Epidermal melanocyte (primary cell): ENCODE measurements at regions not wholly inside any gene's neighbourhood (a gene's known extent, or its start where the extent isn't known, plus 50 kb on each side); places are given as distances from the start of the nearest gene placed in this dataset.

ENCODE experiments used
- DNase-seq: peaks from one replicate; pipeline ENCODE4 v3.0.0; 2011; ENCODE audit warnings: low spot score; ENCODE audit not compliant: insufficient read length

DNA sequence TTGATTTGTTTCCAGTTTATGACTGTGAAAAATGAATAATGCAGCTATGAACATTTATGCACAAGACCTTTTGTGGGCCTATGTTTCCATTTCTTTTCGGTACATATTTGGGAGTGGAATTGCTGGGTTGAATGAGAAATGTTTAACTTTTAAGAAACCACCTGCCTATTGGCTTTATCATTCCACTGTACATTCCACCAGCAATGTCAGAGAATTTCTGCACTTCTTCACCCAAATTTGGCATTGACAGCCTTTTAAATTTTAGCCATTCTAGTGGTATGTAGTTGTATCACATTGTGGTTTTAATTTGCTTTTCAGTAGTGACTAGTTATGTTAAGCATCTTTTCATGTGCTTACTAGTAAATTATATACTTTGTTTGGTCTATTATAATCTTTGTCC is 317.0 kb upstream of the TMTC1 start:
- DNase-seq, result no peak

DNA sequence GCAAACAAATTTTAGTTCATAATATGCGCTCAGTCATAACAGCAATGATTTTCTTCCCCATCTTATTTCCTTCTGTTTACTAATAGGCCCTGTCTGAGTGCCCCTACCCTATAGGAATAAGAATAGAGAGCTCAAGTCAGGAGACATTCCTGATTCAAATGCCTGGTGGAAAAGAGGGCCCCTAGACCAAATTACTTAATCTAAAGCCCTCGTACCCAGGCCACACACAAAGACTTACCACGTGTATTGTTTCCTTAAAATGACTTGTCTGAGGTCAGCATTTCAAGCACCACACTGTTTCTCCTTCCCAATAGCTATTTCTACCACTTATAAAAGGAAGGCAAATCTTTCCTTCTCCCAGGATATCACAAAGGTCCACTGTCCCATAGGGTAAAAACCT is 314.9 kb upstream of the TMTC1 start:
- no peak for DNase-seq

DNA sequence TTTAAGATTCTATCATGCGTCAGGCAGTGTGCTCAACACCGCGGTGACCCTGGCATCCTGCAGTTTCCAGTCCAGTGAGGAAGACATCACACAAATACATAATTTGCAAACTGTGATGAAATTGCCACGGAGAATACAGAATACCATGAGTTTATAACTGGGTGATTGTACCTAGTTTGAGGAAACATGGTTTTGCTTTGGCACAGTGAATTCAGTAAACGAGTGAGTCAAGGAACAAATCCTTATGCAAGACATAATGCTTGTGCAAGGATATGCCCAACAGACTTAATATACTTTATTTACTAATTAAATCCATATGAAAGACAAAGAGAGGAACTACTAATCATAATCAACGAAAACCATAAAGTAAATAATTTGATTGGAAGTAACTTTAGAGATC is 311.8 kb upstream of the TMTC1 start:
- DNase-seq, result no peak

DNA sequence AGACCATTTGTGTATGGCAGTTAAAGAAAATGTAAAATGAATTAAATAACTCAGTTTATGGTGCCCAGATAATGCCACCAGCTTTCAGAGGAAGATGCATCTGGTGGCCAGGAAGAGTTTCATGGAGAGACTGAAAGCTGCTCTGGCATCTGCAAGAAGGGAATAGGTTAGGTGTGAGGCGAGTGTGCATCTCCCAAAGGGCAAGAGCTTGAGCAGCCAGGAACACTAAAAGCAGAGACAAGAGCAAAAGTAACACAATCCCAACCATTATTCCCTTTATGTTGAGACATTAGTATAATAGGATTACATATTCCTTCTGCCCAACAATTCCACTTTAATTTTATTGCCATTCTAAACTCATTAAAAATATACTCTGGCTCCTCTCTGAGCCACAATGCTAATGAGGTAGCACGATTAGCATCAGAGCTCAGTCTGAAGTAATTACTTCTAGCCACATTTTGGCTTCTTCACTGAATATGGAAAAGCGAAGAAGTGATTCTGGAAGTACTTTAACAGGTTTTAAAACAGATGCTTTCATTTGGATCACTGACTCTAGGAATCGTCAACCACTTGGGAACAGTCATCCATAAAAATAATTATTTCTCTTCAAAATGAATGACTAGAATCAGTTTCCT is 309.4 kb upstream of the TMTC1 start:
- DNase-seq, result no peak

DNA sequence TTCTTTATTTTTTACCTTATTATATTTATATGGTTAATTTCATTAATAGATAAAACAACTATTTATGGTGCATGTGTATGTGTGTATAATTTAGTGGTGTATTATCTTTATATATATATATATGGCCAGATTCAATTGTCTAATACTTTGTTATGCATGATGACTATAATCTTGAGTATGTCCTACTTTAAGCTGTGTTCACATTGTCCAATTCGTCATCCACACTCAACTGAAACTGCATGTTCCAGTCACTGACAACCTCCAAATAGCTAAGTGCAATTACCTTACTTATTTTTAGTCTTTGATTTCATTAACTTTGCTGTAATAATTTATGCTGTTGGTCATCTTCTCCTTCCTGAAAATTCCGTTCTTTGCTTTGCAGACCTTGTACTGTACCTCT is 306.5 kb upstream of the TMTC1 start:
- no peak for DNase-seq

DNA sequence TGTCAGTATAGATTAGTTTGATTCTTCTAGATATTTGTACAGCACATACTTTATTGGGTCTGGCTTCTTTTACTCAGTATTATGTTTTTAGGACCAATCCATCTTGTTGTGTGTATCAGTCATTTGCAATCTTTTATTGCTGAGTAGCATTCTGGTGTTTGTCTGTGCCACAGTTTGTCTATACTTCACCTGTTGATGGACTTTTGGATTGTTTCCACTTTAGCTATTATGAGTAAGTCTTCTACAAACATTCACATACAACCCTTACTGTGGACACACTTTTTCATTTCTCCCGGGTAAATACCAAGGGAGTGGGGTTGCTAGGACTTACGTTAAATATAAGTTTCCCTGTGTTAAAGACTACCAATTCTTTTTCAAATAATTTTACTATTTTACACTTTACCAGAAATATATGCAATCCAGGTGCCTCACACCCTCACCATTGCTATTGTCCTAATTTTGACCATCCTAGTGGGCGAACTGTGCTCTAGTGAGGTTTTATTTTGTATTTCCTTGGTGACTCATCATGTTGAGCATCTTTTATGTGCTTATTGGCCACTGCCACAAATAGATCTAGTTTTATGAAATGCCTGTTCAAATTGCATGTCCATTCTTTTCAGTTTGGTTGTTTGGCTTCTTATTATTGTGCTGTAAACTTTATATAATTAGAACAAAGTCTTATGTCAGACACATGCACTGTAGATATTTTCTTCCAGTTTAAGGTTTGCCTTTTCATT is 304.7 kb upstream of the TMTC1 start:
- DNase-seq, result no peak

DNA sequence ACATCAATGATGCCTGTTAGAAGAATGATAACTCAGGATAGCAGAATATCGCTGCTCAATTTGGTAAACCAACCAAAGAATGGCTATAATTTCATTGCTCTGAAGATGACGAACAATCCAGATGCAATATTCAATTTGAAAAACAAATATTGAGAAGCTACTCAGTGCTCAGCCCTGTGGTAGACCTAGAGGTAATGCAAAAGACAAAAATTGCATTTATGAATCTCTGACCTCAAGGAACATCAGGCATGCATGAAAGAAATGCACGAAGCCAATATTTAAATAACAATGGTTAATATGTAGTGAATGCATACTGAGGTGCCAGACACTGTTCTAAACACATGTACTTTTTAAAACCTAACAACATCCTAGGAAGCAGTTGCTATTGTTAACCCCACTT is 298.6 kb upstream of the TMTC1 start:
- DNase-seq, result no peak

DNA sequence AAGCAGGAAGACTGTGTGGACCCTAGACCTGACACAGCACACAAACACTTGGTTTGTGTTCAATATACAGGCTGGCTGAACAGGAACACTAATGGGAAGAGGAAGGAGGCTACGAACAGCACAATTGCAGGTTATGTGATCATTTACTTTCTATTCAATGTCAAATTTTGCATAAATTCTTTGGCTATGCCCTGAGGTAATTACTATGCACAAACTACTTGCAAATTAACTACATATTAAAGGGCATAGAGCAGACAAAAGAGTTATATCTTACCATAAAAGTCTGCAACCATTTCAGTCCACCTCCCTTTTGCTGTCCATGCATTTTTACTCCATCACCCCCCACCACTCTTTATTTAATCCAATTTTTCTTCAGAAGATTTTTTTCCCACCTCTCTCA is 291.2 kb upstream of the TMTC1 start:
- DNase-seq, result no peak

DNA sequence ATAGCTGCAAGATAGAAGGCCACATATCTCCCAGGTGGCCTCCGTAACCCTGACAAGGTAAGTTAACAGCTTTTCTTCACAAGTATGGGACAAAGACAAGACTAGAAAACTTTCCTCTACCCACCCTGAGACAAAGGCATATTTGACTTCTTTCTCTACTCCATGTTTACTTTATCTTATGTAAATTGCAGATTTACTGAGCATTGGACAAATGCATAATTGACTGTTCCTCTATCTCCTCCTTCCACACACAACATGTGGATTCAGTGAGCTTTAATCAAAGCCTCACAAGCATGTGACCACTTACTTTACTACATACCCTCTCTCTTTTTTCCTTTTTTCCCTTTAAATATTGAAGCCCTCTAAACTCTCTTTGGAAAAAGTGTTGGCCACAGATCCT is 289.1 kb upstream of the TMTC1 start:
- no peak for DNase-seq

DNA sequence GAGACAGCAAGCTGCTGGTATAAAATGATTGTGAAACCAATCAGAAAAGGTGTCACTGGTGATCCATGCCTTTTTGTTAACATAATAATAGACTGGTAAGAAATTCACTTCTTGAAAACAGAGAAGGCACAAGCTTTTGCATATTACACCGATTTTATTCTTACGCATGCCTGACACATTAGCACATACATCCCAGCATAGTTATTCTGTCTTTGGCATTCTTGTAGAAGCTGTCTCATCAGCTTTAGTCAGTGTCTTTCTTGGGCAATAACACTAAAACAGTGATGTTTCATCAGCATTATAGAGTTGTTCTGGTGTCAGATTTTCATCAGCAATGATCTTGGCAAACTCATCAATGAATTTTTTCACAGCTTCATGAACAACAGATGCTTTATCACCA is 283.4 kb upstream of the TMTC1 start:
- DNase-seq, result no peak

DNA sequence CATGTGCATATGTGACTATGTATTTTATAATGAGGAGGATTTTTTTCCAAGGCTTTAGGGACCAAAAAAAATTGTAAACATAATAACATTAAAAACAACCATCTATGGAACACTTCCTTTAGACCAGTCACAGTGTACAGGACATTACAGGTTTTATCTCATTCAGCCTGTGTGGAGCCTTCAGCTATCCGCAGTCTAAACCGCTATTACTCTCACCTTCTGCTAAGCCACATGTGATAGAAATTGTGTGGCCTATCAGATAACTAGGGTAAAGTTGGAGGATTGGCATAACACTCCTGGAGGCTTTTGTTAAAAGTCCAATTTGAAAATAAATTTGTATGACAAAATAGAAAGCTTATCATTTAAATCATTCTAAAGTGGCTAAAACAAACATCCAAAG is 281.2 kb upstream of the TMTC1 start:
- DNase-seq, result no peak

DNA sequence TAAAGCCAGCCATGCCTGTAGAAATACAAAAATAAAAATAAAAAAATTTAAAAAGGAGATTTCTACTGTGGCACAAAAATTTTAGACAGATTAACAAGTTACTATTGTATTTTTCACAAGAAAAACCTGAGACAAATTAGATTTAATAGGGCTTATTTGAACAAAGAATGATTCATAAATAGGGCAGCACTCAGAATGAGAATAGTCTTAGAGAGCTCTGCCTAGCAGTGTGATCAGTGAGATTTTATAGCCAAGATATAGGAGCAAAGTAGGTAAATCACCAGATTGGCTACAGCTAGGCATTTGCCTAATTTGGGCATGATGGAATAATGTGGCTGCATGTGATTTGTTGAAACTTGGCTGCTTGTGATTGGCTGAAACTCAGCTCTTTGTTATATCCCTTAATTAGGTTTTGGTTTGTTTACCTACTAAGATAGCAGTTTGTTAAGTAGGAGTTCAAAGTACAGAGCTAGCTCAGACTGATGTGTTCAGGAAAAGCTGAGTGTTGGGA is 279.7 kb upstream of the TMTC1 start:
- DNase-seq, result no peak

DNA sequence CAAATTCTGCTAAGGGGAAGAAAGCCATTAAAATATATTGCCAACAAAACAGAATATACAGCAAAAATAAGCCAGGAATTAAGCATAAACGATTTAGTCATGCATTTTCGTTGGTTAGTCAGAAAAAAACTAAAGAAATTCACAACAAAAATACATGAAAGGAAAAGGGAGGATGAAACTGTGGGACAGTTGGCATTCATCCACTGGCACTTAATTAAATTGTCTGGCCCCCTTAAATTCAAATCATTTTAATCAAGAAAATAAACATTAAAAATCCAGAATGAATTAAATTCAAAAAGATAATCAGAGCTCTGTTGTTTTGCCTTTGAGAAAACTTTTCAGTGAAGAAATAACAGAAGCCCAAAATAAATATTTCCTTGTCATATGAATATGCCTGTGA is 264.6 kb upstream of the TMTC1 start:
- DNase-seq, result no peak

DNA sequence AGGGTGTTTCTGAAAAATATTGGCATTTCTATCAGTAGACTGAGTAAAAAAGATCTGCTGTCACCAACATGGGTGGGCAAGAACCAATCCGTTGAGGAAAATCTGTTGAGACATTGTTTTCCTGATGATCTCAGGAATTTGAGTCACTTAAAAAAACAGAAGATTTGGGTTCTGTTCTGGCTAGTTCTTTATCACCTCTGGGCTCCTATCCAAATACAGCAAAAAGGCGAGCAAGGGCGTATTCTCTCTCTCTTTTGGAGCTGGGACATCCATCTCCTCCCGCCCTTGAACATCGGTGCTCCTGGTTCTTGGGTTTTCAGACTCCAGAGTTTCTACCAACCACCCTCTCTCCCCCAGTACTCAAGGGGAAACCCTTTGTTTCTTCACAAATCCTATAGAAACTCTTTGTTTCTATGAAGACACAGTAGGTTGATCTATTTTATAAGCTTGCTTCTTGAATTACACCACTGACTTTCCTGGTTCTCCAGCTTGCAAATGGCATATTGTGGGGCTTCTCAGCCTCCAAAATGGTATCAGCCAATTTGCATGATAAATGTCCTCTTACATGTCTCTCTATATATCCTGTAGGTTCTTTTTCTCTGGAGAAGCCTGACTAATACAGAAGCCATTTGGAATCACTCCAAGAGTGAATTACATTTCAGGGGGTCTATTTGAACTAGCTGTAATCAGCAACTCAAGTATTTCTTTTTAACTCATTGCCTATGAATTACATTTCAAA is 263.9 kb upstream of the TMTC1 start:
- no peak for DNase-seq

DNA sequence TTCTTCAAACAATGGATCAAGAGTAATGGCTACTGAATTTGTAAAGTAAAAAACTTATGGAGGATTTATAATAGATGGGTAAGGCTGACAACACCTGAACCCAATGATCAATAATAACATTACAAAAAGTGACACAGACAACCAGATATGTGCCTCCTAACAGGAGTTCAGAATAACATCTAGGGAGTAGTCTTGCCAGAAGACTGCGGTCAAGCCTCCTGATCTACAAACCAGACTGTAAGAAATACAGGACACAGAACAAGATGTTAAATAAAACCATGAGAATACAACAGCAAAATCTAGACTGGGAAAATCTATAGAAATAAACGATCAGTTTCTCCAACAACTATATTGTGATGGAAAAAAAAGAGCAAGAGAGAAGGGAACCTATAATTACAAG is 262.6 kb upstream of the TMTC1 start:
- DNase-seq, result no peak

DNA sequence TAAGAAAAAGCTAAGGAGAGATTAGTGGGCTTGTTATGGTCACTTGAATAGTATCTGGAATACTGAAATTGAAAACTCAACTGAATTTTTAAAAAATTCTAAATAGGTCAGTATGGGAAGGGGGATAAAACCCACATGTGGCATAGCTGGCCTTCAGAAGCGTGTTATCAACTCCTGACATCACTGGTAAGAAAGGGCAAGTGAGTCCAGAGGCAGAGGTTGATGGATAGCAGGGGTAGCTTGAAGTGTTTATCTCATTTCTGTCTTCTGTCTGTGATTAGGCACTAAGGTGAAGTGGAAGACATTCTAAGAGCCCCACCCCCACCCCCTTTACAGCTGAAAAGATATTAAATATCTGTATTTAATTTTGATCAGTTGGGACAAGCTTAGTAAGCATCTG is 261.4 kb upstream of the TMTC1 start:
- no peak for DNase-seq

DNA sequence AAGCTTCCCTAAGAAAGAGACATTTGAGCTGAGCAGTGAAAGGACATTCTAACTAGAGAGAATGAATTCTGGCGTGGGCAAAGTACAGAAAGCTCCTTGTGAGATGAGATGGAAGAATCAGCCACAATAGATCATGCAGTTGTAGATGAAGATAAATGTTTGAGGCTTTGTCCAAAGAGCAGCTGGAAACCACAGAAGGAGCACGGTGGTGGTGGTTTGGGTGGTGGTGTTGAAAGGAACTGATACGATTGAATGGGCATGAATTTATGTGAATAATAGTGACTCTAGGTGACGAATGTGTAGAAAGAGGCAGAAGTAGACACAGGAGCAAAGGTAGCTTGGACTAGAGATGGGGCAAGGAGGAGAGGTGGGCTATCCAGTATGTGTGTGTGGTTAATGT is 260.5 kb upstream of the TMTC1 start:
- DNase-seq, result no peak

DNA sequence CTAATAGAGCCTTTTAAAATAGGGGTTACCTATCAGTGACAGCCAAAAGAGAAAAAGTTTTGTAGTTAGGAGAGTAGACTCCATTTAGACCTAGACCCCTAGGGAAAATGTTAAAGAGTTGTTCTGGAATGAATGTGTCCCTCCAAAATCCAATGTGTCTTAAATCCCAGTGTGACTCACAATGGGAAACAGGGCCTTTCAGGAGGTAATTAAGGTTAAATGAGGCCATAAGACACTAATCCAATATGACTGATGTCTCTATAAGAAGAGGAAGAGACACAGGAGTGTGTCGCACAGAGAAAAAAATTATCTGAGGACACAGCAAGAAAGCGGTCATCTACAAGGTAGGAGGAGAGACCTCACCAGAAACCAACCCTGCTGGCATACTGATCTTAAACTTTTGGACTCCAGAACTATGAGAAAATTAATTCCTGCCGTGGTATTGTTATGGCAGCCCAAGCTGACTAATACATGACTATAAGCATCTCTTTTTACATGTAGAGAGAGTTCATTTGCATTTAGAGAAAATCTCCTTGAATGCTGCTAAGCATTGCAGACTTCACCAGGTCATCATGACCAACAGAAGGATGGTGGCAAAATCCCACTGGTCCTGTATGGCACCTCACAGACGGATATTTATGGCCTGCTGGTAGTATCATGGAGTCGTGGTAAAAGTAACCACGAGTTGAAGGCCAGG is 259.6 kb upstream of the TMTC1 start:
- no peak for DNase-seq

DNA sequence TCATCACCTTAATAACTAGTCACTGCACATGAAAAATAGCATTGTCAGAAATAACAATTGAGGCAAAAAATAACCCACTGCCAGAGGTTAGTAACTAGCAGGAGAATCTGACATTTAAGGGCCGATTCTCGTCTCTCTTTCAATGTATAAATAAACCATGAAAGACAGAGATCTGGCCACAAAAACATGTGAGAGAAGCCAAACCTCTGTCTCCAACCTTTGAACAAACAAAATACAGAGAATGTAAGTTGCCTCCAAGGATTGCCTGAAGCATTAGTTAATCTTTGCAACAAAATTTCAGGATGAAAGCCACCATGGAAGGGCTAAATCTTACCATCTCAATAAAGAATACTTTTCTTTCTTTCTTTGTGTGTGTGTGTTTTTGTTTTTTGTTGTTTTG is 257.4 kb upstream of the TMTC1 start:
- DNase-seq, result no peak

DNA sequence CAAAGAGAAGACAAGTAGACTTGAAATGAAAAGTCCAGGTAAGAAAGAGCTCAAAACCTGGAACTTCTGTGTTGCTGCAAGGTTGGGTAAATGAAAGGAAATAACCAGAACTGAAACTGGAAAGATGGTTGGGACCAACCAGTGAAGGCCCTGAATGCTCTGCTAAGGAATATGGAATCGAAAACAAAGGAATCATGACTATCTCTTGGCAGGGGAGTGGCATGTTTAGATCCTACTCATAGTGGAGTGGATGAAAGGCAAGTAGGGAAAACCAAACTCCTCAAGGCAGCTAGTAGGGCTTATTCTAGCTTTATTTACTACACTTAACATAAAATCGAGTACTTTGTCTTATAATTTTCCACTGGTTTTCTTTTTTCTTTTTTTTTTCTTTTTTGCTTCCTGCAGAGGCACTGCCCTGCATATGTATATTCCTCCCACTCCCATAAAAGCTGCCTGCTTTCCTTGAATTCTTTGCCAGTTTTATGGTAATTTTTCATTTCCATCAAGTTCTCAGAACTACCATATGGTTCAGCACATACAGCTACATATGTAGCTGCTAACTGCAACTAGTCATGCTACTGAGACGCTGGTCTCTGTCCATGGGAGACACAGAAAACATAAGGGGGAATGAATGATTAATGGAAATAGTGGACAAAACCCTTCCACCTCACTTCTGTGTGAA is 247.1 kb upstream of the TMTC1 start:
- no peak for DNase-seq

DNA sequence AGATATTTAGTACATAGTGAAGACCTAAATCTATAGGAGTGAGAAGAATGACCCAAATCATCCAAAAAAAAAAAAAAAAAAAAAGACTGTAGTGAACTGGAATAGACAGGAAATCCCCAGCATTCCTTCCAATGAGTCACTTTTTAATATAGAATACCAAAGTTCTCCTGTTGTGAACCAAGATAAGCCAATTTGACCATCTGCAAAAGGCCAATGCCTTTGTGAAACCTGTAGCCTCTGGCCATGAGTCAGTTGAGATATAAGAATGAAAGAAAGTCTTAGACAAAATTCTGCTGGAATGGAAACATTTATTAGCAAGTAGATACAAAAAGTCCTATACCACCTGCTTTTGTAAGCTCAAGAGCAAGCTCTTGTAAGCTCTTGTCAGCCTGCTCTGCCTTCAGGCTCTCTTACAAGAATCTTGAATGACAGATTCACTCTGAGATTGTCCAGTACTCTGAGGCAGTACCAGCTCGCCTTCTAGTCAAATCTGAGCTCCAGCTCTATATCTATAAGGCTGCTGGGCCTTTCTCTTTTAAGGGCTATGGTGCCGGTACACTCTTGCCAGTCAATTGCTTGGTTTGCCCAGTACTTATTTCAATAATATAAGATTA is 243.0 kb upstream of the TMTC1 start:
- DNase-seq, result no peak
